Astrocyte (in vitro differentiated cells and primary cell): ENCODE measurements at regions not wholly inside any gene's neighbourhood (a gene's known extent, or its start where the extent isn't known, plus 50 kb on each side); places are given as distances from the start of the nearest gene placed in this dataset.

Source experiments
- CTCF ChIP-seq: IDR thresholded peaks from 2 replicates; pipeline ENCODE4 v1.5.1; 2011; ENCODE audit warnings: low read depth, mild to moderate bottlenecking, inconsistent platforms, low read length, moderate library complexity; ENCODE audit not compliant: insufficient read depth
- EZH2 ChIP-seq: IDR thresholded peaks from 2 replicates; pipeline ENCODE4 v1.6.1; 2012; ENCODE audit warnings: mild to moderate bottlenecking, low read length, inconsistent platforms; ENCODE audit not compliant: insufficient read depth

DNA sequence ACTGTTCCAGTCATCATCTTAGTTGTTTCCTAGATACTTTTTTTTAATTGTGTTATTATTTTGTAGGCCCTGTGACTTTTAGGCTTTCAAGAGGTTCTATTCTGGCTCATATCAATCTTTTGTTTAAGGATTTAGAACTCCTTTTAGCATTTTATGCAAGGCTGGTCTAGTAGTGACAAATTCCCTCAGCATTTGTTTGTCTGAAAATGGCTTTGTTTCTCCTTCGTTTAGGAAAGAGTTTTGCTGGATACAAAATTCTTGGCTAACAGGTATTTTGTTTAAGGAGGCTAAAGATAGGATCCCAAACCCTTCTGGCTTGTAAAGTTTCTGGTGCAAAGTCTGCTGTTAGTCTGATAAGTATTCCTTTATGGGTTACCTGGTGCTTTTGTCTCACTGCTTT, 116.6 kb upstream of the SLC66A3 start:
- TF ChIP-seq CTCF, result no peak
- TF ChIP-seq EZH2, result no peak
